Gastroesophageal sphincter (tissue), 4 donors: ENCODE measurements at regions not wholly inside any gene's neighbourhood (a gene's known extent, or its start where the extent isn't known, plus 50 kb on each side); places are given as distances from the start of the nearest gene placed in this dataset.

Experiments used
- ATAC-seq: fragments of 150-250 bp; one replicate; pipeline ENCODE4 v1.9.1; 2016; ENCODE audit warnings: mild to moderate bottlenecking, moderate library complexity
- H3K27ac ChIP-seq, 4 donors: fragments of 200-600 bp; sonication (generic) in 3 of 4; 1 replicate in 3 of 4; 2 replicates in 1 of 4; pipeline ENCODE4 v1.5.1; 2016 to 2019
- H3K27me3 ChIP-seq: fragments of 200-600 bp; sonication (generic); one replicate; pipeline ENCODE4 v1.5.1; 2019
- H3K36me3 ChIP-seq, 2 donors: fragments of 200-600 bp; sonication (generic); one replicate each; pipeline ENCODE4 v1.5.1; 2019; ENCODE audit warnings: control low read depth in 1 of 2
- H3K4me1 ChIP-seq, 3 donors: fragments of 200-600 bp; sonication (generic); 1 replicate in 2 of 3; 2 replicates in 1 of 3; pipeline ENCODE4 v1.5.1; 2016 to 2019; ENCODE audit warnings: control low read depth in 2 of 3
- H3K4me3 ChIP-seq, 2 donors: fragments of 200-600 bp; sonication (generic); one replicate each; pipeline ENCODE4 v1.5.1; 2019; ENCODE audit warnings: mild to moderate bottlenecking in 1 of 2, moderate library complexity in 1 of 2
- H3K9me3 ChIP-seq, 3 donors: fragments of 200-600 bp; sonication (generic); one replicate each; pipeline ENCODE4 v1.5.1; 2017 to 2019; ENCODE audit warnings: control low read depth in 2 of 3
- CTCF ChIP-seq, 4 experiments: fragments of 200-600 bp in 2 of 4; fragments of 450-650 bp in 2 of 4; sonication (generic) in 1 of 4; IDR thresholded peaks; one replicate each; pipeline ENCODE4 v1.5.1; 2017 to 2019; ENCODE audit warnings: antibody characterized with exemption in 4 of 4, mild to moderate bottlenecking in 2 of 4, moderate library complexity in 2 of 4
- EP300 ChIP-seq: sonication (generic); formaldehyde crosslinking; IDR thresholded peaks from one replicate; pipeline ENCODE4 v1.6.1; 2017; ENCODE audit warnings: antibody characterized with exemption, mild to moderate bottlenecking
- POLR2A ChIP-seq, 2 donors: fragments of 450-650 bp; IDR thresholded peaks; one replicate each; pipeline ENCODE4 v1.6.1; 2017; ENCODE audit warnings: antibody characterized with exemption in 2 of 2, mild to moderate bottlenecking in 2 of 2, moderate library complexity in 1 of 2
- POLR2AphosphoS5 ChIP-seq: sonication (generic); formaldehyde crosslinking; IDR thresholded peaks from one replicate; pipeline ENCODE4 v1.6.1; 2017; ENCODE audit warnings: antibody characterized with exemption
- WGBS, 2 donors: methylation state at CpG; one replicate each; pipeline ENCODE4 v1.1.5; 2018; ENCODE audit warnings: low coverage in 1 of 2; 5-methylcytosine and 5-hydroxymethylcytosine counted together

GRCh38 chr10:78398382-78398781, 364.7 kb downstream of the RPS24 start:
- Histone ChIP-seq H3K4me3 (no peak overlapping the region), H3K4me1 (peaks cover 0 to 33% (median 6%) of the 10 kb centered on the region in 3 donors), H3K27ac (no peak overlapping the region), H3K27me3 (no peaks in the 10 kb centered on the region), H3K36me3 (no peaks in the 10 kb centered on the region), H3K9me3 (no peaks in the 10 kb centered on the region)
- 100% methylated on average over 1 of the region's 2 CpGs; no CpG with 5 or more reads in 1 of the 2 donors for WGBS, 2 donors
- no peak for TF ChIP-seq POLR2A (IDR thresholded peaks at IDR 0.05)
- no peak for TF ChIP-seq EP300
- TF ChIP-seq POLR2AphosphoS5, result no peak
- TF ChIP-seq CTCF (IDR thresholded peaks at IDR 0.05), result no peak
- ATAC-seq, result no peak

- Histone ChIP-seq H3K27me3 (no peaks in the 10 kb centered on the region), H3K36me3 (no peaks in the 10 kb centered on the region), H3K4me1 (peaks cover 0 to 34% (median 11%) of the 10 kb centered on the region in 3 donors), H3K9me3 (no peaks in the 10 kb centered on the region), H3K27ac (peak overlapping the region in 1 of 4 donors; percentile 0), H3K4me3 (no peak overlapping the region)
- TF ChIP-seq POLR2A (IDR thresholded peaks at IDR 0.05) (no peak), POLR2AphosphoS5 (no peak), CTCF (IDR thresholded peaks at IDR 0.05) (no peak), EP300 (no peak)
- ATAC-seq, result no peak
- WGBS, 2 donors, result 34 to 82% methylated on average over 2 of the region's 13 CpGs
Measured at GRCh38 chr10:78401624-78402367, 368.1 kb downstream of the RPS24 start.

GRCh38 chr10:78402591-78402990, 368.9 kb downstream of the RPS24 start:
- ATAC-seq, result no peak
- Histone ChIP-seq H3K4me3 (no peak overlapping the region), H3K36me3 (no peaks in the 10 kb centered on the region), H3K9me3 (no peaks in the 10 kb centered on the region), H3K27me3 (no peaks in the 10 kb centered on the region), H3K27ac (no peak overlapping the region), H3K4me1 (peaks cover 0 to 41% (median 13%) of the 10 kb centered on the region in 3 donors)
- 57 to 82% methylated on average over 2 to 3 of the region's 4 CpGs for WGBS, 2 donors
- TF ChIP-seq POLR2AphosphoS5, result no peak

- Histone ChIP-seq H3K36me3 (no peaks in the 10 kb centered on the region), H3K9me3 (no peaks in the 10 kb centered on the region), H3K4me3 (no peak overlapping the region), H3K27ac (no peak overlapping the region), H3K4me1 (peaks cover 0 to 53% (median 16%) of the 10 kb centered on the region in 3 donors), H3K27me3 (no peaks in the 10 kb centered on the region)
- 91 to 100% methylated on average over 1 to 5 of the region's 6 CpGs for WGBS, 2 donors
- TF ChIP-seq CTCF (IDR thresholded peaks at IDR 0.05), result no peak
- TF ChIP-seq EP300, result no peak
- TF ChIP-seq POLR2A (IDR thresholded peaks at IDR 0.05), result no peak
- TF ChIP-seq POLR2AphosphoS5, result no peak
- no peak for ATAC-seq
Measured at GRCh38 chr10:78403781-78404180, 370.1 kb downstream of the RPS24 start.

GRCh38 chr10:78404296-78404695, 370.6 kb downstream of the RPS24 start:
- Histone ChIP-seq H3K27ac (no peak overlapping the region), H3K9me3 (no peaks in the 10 kb centered on the region), H3K4me1 (peaks cover 0 to 58% (median 20%) of the 10 kb centered on the region in 3 donors), H3K4me3 (no peak overlapping the region), H3K27me3 (no peaks in the 10 kb centered on the region), H3K36me3 (no peaks in the 10 kb centered on the region)
- no peak for ATAC-seq
- 100% methylated on average over 1 of the region's 5 CpGs; no CpG with 5 or more reads in 1 of the 2 donors for WGBS, 2 donors
- TF ChIP-seq CTCF (IDR thresholded peaks at IDR 0.05) (no peak), EP300 (no peak), POLR2A (IDR thresholded peaks at IDR 0.05) (no peak), POLR2AphosphoS5 (no peak)
